ENCODE measurements at regions not wholly inside any gene's neighbourhood (a gene's known extent, or its start where the extent isn't known, plus 50 kb on each side); places are given as distances from the start of the nearest gene placed in this dataset.
A peak's percentile ranks its signal among the peaks of the same experiment; 100 is the strongest.

GRCh38 chr3:193800138-193801043, 207.4 kb downstream of the OPA1 start:
- Histone ChIP-seq H3K4me3 (ENCODE audit: low read depth, low read length) (no peak overlapping the region), H3K9me3 (ENCODE audit: control insufficient read depth, insufficient read depth, low read depth, low read length) (no peaks in the 10 kb centered on the region), H3K27ac (ENCODE audit: extremely low read depth, low read depth, low read length) (no peak overlapping the region), H3K4me1 (ENCODE audit: control insufficient read depth, insufficient read depth, low read length) (no peaks in the 10 kb centered on the region), H3K36me3 (ENCODE audit: control insufficient read depth in 2 of 2, insufficient read depth in 1 of 2, low read length in 2 of 2) (no peaks in the 10 kb centered on the region)
- POLR2A ChIA-PET = interaction anchor here (0.8 kb wide), 1 partner anchor 339 kb away, joined by 9 read pairs; no protein-coding TSS in a partner anchor
- 0 out of 2 replicates have a peak, but pooled peaks have one; percentile 17 for TF ChIP-seq ZNF600 (tag by site-specific recombination; IDR thresholded peaks at IDR 0.05)
- TF ChIP-seq ZNF610 (tag by site-specific recombination; IDR thresholded peaks at IDR 0.05; ENCODE audit: borderline replicate concordance) = no peak
- TF ChIP-seq ZNF585B (tag by site-specific recombination; IDR thresholded peaks at IDR 0.05) = no peak
- TF ChIP-seq ZIC2 (tag by site-specific recombination; IDR thresholded peaks at IDR 0.05) = peak; percentile 33; the same call in 1 of the 2 replicates
- CTCF ChIA-PET = interaction anchor here (0.6 to 1.3 kb wide), 3 partner anchors 12 to 515 kb away, joined by 4 to 5 read pairs (median 5); no protein-coding TSS in a partner anchor

DNA sequence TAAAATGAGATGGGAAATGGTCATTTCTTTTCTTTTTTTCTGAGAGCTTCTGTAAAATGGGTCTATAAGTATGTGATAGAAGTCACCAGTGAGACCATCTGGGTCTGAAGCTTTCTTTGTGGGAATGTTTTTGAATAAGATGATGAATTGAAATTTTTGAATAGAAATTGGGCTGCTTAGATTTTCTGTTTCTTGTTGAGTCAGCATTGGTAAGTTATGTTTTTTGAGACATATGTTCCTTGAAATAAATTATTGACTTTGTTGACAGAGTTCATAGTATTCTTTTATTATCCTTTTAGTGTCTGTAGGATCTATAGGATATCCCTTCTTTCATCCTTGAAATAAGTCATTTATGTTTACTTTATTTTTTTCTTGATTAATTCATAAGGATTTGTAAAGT, 208.1 kb downstream of the OPA1 start:
- Histone ChIP-seq H3K9me3 (ENCODE audit: control insufficient read depth, insufficient read depth, low read depth, low read length) (no peaks in the 10 kb centered on the region), H3K4me3 (ENCODE audit: low read depth, low read length) (no peak overlapping the region), H3K4me1 (ENCODE audit: control insufficient read depth, insufficient read depth, low read length) (peaks cover 4% of the 10 kb centered on the region; the same call in 1 of the 2 replicates), H3K27ac (ENCODE audit: extremely low read depth, low read depth, low read length) (no peak overlapping the region), H3K36me3 (ENCODE audit: control insufficient read depth in 2 of 2, insufficient read depth in 1 of 2, low read length in 2 of 2) (no peaks in the 10 kb centered on the region)
- CTCF ChIA-PET = interaction anchor here (1.3 kb wide), 1 partner anchor 12 kb away, joined by 5 read pairs; no protein-coding TSS in a partner anchor
- POLR2A ChIA-PET = no interaction called here
- TF ChIP-seq ZNF10 (tag by site-specific recombination; IDR thresholded peaks at IDR 0.05) = no peak
- TF ChIP-seq PRDM10 (tag by site-specific recombination; IDR thresholded peaks at IDR 0.05) = no peak
- no peak for TF ChIP-seq ZBTB48 (tag by site-specific recombination; IDR thresholded peaks at IDR 0.05)
- TF ChIP-seq ZNF560 (tag by site-specific recombination; IDR thresholded peaks at IDR 0.05; ENCODE audit: borderline replicate concordance) = no peak
- no peak for TF ChIP-seq ZNF274 (IDR thresholded peaks at IDR 0.05; ENCODE audit: low read length)
- TF ChIP-seq ZNF274 (tag by site-specific recombination; IDR thresholded peaks at IDR 0.05; ENCODE audit: borderline replicate concordance) = no peak
- TF ChIP-seq KLF8 (tag by site-specific recombination; IDR thresholded peaks at IDR 0.05) = no peak
- TF ChIP-seq KLF16 (tag by site-specific recombination; IDR thresholded peaks at IDR 0.05) = no peak
- TF ChIP-seq ZNF629 (tag by site-specific recombination; IDR thresholded peaks at IDR 0.05) = no peak
- no peak for TF ChIP-seq ZNF280C (tag by site-specific recombination; IDR thresholded peaks at IDR 0.05)
- no peak for TF ChIP-seq ZNF561 (tag by site-specific recombination; IDR thresholded peaks at IDR 0.05; ENCODE audit: borderline replicate concordance)
- no peak for TF ChIP-seq ZNF341 (tag by site-specific recombination; IDR thresholded peaks at IDR 0.05; ENCODE audit: low read depth)
- no peak for TF ChIP-seq YY1 (tag by site-specific recombination; IDR thresholded peaks at IDR 0.05)
- TF ChIP-seq, protein P1, sequence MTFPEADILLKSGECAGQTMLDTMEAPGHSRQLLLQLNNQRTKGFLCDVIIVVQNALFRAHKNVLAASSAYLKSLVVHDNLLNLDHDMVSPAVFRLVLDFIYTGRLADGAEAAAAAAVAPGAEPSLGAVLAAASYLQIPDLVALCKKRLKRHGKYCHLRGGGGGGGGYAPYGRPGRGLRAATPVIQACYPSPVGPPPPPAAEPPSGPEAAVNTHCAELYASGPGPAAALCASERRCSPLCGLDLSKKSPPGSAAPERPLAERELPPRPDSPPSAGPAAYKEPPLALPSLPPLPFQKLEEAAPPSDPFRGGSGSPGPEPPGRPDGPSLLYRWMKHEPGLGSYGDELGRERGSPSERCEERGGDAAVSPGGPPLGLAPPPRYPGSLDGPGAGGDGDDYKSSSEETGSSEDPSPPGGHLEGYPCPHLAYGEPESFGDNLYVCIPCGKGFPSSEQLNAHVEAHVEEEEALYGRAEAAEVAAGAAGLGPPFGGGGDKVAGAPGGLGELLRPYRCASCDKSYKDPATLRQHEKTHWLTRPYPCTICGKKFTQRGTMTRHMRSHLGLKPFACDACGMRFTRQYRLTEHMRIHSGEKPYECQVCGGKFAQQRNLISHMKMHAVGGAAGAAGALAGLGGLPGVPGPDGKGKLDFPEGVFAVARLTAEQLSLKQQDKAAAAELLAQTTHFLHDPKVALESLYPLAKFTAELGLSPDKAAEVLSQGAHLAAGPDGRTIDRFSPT (tag by site-specific recombination; IDR thresholded peaks at IDR 0.05) = no peak
- TF ChIP-seq, protein P2, sequence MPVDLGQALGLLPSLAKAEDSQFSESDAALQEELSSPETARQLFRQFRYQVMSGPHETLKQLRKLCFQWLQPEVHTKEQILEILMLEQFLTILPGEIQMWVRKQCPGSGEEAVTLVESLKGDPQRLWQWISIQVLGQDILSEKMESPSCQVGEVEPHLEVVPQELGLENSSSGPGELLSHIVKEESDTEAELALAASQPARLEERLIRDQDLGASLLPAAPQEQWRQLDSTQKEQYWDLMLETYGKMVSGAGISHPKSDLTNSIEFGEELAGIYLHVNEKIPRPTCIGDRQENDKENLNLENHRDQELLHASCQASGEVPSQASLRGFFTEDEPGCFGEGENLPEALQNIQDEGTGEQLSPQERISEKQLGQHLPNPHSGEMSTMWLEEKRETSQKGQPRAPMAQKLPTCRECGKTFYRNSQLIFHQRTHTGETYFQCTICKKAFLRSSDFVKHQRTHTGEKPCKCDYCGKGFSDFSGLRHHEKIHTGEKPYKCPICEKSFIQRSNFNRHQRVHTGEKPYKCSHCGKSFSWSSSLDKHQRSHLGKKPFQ (tag by site-specific recombination; IDR thresholded peaks at IDR 0.05) = no peak
- TF ChIP-seq ZNF658 (tag by site-specific recombination; IDR thresholded peaks at IDR 0.05) = no peak

All from HEK293 (cell line).